Activated CD4-positive, alpha-beta T cell treated with anti-CD3 and anti-CD28 coated beads for 48 hours (primary cell): ENCODE measurements at regions not wholly inside any gene's neighbourhood (a gene's known extent, or its start where the extent isn't known, plus 50 kb on each side); places are given as distances from the start of the nearest gene placed in this dataset.

Experiments used
- DNase-seq: peaks from one replicate; pipeline ENCODE4 v3.0.0-alpha.2; 2020

DNA sequence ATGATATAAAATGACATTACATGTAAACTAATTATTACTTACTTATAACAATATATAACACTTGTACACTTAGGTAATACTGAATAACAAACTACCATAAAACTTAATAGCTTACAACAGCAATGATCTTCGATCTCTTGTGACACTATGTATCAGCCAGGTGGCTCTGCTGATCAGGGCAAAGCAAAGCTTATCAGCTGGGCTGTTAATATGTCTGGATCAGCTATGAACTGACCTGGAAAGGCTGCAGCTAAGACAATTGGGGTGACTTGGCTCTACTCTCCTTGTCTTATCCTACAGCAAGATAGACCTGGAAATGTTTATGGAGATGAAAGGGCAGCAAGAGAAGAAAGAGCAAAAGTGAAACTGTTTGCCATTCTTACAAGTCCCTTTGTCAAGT is 511.3 kb downstream of the TLR4 start:
- DNase-seq = no peak

- no peak for DNase-seq
These were observed 518.2 kb downstream of the TLR4 start for GRCh38 chr9:118222375-118222774.

DNA sequence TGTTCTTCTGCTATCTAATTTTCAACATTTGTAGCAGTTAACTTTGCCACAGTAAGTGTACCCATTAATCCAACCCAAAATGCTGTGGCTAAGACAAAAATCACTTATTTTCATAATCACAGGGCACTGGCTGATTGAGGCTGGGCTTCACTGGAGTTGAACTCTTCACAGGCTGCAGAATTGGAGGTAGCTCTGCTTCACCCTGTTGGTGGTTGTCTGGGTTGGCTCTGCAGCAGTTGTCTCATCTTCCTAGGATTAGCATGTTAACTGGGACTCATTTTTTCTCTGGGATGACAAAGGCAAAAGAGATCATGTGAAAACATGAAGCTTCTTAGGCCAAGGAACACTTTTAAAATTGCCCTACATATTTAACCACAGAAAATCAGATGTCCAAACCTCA is 518.9 kb downstream of the TLR4 start:
- no peak for DNase-seq

DNA sequence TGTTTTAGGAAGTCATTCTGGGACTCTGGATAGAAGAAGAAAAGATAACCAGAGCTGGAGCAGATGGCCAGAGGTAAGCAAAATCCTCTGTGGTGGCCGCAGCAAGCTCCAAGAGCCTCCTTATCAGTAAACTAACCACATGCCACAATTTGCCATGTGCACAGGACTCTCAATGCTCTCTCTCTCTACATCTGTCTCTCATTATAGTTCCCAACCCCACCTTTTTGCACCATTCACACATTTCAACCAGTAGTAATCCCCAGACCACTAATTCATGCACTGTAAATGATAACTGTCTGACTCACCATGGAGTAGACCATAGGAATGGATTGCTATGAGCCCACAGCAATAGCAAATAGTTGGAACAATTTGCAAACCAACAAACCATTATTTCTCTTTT is 526.1 kb downstream of the TLR4 start:
- no peak for DNase-seq

DNA sequence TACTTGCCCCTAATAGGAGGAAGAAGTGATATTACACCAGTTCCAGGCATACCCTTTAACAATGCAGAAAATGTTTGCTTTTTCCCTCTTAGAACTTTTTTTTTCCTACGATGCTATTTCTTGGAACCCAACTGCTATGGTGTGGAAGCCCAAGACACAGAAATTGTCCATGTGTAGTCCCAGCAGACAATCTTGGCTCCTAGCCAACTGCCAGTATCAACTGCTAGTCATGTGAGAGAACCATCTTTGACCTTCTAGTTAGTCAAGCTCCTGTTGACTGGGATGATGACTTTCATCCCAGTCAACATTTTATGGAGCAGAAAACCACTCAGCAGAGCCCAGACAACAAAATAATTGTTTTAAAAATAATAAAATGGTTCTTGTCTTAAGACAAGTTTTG is 532.4 kb downstream of the TLR4 start:
- DNase-seq = no peak

GRCh38 chr9:118238139-118238538 is 533.9 kb downstream of the TLR4 start:
- no peak for DNase-seq

GRCh38 chr9:118252027-118252426 is 547.8 kb downstream of the TLR4 start:
- no peak for DNase-seq

DNA sequence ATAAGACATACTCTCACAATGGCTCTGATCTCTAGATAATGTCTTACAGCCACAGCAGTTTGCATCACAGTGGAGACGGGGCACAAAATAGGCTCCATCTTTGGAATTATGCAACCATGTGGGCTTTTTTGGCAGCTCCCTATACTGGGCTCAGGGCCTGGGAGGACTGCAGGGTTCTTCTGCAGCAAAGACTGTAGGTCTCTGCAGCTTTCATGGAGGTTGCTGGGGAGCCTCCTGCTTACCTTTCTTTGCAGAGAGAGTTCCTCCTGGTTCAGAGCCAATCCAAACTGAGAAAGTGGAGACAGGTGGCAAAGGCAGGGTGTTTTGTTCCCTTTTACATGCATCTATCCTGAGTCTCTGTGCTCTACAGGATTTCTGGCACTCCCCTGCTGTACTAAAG is 558.0 kb downstream of the TLR4 start:
- DNase-seq = no peak

GRCh38 chr9:118263949-118264348 is 559.7 kb downstream of the TLR4 start:
- DNase-seq = no peak

GRCh38 chr9:118268046-118268445 is 563.8 kb downstream of the TLR4 start:
- no peak for DNase-seq

DNA sequence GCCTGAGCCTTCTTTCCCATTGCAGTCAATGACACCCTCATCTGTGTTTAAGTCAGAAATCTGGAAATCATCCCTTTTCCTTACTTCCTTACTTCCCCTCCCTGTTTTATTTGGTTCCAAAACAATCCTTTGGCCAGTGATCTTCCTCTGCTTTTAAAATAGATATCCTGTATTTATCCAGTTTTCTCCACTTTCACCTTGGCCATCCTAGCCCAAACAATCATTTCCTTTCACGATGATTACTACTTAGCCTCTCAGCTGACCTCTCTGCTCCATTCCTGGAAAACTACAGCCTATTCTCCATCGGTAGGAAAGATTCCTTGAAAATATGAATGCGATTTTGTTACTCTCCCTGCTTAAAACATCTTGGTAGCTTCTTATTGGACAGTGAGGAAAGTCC is 565.4 kb downstream of the TLR4 start:
- DNase-seq = no peak

DNA sequence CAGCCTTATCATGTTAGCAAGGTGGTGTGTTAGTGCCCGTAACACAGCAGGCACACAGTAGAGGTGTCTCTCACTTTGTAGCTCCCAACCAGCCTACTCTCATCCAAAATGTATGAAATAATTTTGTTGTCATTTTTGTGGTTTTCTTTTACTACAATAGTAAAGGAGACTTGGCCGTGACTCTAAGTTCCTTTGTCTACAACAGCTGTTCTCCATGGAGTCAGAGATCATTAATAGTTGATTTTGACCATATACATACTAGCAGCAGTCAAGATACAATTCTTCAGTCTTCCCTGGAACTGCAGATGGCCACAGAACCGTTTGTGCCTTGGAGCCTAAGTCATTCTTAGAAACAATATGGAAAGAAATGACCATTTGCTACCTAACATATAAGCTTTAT is 567.1 kb downstream of the TLR4 start:
- no peak for DNase-seq

GRCh38 chr9:118271936-118272335 is 567.7 kb downstream of the TLR4 start:
- DNase-seq = no peak

- DNase-seq = no peak
These were observed 568.8 kb downstream of the TLR4 start for GRCh38 chr9:118273048-118273447.

DNA sequence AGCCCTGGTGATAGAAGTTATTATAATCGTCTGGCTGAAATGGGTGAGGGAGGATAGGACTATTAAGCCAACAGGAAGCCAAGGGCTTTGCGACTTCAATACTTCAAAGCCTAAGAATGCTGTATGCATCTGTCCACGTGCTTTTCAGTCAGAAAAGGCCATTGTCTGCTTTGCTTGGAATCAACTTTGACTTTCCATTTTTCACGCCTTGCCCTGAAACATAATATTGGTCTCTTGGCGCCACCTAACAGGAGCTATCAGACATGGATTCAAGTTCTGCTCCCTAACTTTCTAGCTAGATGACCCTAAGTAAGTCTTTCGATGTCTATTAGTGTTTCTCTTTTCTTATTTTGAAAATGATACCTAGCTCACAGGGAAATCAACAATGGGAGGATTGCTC is 572.6 kb downstream of the TLR4 start:
- no peak for DNase-seq

- no peak for DNase-seq
These were observed 577.6 kb downstream of the TLR4 start for GRCh38 chr9:118281772-118282171.

DNA sequence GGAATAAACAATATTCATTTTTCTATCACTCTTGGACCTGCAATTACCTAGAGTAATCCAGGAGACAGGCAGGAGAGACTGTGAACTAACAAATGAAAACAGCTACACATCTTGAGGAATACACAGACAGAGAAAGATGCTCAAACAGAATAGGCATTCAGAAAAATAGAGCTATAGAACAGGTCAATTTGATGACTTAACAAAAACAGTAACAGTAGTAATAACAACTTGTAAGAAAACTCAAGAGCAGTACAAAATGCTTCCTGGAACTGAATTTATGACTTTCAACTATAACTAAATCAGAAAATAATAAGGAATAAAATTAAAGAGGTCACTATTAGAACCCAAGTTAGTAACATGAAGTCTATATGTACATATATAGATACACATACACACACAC is 579.3 kb downstream of the TLR4 start:
- no peak for DNase-seq

- DNase-seq = no peak
These were observed 585.9 kb downstream of the TLR4 start for GRCh38 chr9:118290116-118290515.

DNA sequence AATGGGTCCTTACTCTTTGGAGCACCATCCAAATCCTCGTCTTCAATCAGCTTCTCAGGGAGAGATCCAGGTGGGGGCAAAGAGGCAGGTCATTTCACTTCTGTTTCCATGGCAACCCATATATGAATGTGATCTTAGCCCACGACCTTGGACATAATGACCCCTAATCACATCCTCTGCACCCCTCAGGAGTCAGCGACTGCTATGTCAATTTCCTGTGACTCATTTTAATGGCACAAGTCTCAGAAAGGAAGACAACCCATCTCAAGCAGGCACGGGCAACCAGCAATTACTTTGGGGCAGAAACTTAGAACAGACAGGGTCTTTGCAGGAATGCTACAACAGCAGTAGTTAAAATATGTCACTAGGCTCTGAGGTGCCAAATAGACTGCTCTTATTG is 591.2 kb downstream of the TLR4 start:
- no peak for DNase-seq

DNA sequence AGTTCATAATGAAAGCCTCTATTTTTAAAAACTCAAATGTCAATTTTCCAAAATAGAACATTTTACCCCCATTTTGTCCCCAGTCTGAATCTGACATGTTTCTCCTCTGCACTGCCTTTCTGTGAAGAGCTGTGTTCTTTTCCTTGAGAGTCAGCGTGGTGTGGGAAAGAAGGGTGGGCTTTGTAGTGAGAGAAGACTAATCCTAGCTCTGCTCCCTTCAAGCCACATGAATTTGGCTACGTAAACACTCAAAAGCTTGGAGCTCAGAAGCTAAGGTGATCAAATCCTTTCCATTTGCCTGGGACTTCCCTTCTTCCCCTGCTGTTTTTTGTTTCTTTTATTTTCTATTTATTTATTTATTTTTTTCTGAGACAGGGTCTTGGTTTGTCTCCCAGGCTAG is 598.5 kb downstream of the TLR4 start:
- DNase-seq = no peak

DNA sequence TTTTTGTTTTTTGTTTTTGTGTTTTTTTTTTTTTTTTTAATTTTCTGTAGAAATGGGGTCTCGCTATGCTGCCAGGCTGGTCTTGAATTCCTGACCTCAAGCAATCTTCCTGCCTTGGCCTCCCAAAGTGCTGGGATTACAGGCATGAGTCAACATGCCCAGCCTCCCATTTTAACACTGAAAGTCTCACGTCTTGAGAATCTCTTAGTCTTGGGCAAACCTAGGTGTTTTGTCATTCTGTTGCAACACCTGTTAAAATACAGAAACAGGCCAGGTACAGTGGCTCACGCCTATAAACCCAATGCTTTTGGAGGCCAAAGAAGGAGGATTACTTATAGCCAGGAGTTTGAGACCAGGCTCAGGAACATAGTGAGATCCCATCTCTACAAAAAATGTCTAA is 599.0 kb downstream of the TLR4 start:
- no peak for DNase-seq

- no peak for DNase-seq
These were observed 601.1 kb downstream of the TLR4 start for GRCh38 chr9:118305331-118305730.

GRCh38 chr9:118306801-118307200 is 602.6 kb downstream of the TLR4 start:
- DNase-seq = no peak

- no peak for DNase-seq
These were observed 609.8 kb downstream of the TLR4 start for GRCh38 chr9:118313965-118314364.

DNA sequence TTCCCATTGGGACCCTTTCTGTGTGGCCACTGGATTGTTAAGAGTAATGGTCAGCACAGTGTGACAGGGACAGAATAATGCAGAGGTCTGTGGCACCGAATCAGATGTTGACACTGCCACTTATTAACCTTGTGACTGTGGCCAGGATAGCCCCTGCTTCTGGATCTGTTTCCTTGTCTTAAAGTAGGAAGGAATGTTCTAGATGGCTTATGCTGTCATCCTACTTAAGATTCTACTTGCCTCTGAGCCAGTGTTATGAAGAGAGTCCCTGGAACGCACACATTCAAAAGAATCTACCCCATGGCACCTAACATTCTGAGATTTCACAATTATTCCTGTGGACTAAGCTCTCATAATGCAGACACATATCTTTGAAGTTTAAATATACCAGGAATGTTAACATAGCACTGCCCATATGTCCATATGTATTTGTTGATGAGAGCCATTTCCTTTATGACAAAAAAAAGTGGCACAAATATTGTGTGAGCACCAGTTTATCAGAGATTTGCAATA is 612.7 kb downstream of the TLR4 start:
- no peak for DNase-seq
